Tibial nerve (tissue), 4 donors: ENCODE measurements at regions not wholly inside any gene's neighbourhood (a gene's known extent, or its start where the extent isn't known, plus 50 kb on each side); places are given as distances from the start of the nearest gene placed in this dataset.

Experiments
- EP300 ChIP-seq, 2 donors: sonication (generic); formaldehyde crosslinking; IDR thresholded peaks; one replicate each; pipeline ENCODE4 v1.6.1; 2017; ENCODE audit warnings: antibody characterized with exemption in 2 of 2, mild to moderate bottlenecking in 1 of 2
- POLR2A ChIP-seq, 2 donors: fragments of 450-650 bp; IDR thresholded peaks; one replicate each; pipeline ENCODE4 v1.6.1; 2017; ENCODE audit warnings: antibody characterized with exemption in 2 of 2, mild to moderate bottlenecking in 2 of 2, moderate library complexity in 2 of 2
- TF ChIP-seq, protein P1 (sequence below), 5 experiments: fragments of 200-600 bp in 3 of 5; fragments of 450-650 bp in 2 of 5; sonication (generic) in 3 of 5; IDR thresholded peaks; one replicate each; pipeline ENCODE4 v1.5.1; 2016 to 2019; ENCODE audit warnings: antibody characterized with exemption in 5 of 5, mild to moderate bottlenecking in 3 of 5, moderate library complexity in 2 of 5

DNA sequence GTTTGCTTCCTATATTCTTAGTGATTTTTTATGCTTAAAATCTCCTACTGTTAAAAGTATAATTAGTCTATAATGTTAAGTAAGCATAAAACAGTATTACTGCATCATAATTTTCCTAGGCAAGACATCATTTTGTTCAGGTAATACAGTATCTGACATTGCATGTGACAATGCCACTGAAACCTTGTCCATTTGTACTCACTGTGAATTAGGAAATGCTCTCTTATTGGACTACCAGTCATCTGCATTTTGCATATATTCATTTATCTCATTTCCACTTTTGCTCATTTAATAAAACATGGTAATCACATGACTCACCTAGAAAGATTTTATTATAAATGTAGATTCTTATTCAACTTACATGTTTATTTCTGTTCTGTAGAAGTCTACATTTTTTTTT, 379.1 kb downstream of the ETV1 start:
- TF ChIP-seq, protein P1, sequence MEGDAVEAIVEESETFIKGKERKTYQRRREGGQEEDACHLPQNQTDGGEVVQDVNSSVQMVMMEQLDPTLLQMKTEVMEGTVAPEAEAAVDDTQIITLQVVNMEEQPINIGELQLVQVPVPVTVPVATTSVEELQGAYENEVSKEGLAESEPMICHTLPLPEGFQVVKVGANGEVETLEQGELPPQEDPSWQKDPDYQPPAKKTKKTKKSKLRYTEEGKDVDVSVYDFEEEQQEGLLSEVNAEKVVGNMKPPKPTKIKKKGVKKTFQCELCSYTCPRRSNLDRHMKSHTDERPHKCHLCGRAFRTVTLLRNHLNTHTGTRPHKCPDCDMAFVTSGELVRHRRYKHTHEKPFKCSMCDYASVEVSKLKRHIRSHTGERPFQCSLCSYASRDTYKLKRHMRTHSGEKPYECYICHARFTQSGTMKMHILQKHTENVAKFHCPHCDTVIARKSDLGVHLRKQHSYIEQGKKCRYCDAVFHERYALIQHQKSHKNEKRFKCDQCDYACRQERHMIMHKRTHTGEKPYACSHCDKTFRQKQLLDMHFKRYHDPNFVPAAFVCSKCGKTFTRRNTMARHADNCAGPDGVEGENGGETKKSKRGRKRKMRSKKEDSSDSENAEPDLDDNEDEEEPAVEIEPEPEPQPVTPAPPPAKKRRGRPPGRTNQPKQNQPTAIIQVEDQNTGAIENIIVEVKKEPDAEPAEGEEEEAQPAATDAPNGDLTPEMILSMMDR (IDR thresholded peaks at IDR 0.05) = no peak
- TF ChIP-seq POLR2A (IDR thresholded peaks at IDR 0.05) (no peak), EP300 (IDR thresholded peaks at IDR 0.05) (no peak)
